ENCODE measurements at regions not wholly inside any gene's neighbourhood (a gene's known extent, or its start where the extent isn't known, plus 50 kb on each side); places are given as distances from the start of the nearest gene placed in this dataset.

DNA sequence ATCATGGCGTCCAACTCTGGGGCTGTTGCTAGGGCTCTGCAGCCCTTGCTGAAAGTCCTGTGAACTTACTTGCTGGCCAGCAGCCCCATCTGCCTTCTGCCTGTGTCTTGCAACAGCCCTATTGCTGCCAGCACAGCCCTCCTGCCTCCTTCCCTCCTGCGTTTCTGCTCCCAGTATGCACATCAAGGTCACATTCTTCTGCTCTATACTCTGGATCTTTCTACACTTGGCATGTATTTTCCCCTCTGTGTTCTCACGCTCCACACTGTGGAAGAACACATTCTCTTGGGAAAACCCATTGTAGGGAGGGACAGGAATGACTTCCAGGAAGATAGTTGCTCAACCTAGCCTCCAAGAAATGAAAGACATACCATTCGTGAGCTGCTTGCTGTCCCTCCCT is 80.9 kb upstream of the PHACTR2 start:
- Histone ChIP-seq H3K27ac (peak overlapping the region in 2 of 21 experiments; percentile 31 to 48), H3K4me3 (no peak overlapping the region)

GRCh38 chr6:143595251-143596036 is 82.3 kb upstream of the PHACTR2 start:
- peak overlapping the region in 6 of 21 experiments; percentile 4 to 49 (median 28) for H3K27ac ChIP-seq

GRCh38 chr6:143594647-143595046 is 83.1 kb upstream of the PHACTR2 start:
- no peak overlapping the region for H3K4me3 ChIP-seq
- peak overlapping the region in 7 of 21 experiments; percentile 4 to 64 (median 47) for H3K27ac ChIP-seq

More at GRCh38 chr6:143595251-143596036, 82.3 kb upstream of the PHACTR2 start:
- no peak overlapping the region for H3K4me3 ChIP-seq

DNA sequence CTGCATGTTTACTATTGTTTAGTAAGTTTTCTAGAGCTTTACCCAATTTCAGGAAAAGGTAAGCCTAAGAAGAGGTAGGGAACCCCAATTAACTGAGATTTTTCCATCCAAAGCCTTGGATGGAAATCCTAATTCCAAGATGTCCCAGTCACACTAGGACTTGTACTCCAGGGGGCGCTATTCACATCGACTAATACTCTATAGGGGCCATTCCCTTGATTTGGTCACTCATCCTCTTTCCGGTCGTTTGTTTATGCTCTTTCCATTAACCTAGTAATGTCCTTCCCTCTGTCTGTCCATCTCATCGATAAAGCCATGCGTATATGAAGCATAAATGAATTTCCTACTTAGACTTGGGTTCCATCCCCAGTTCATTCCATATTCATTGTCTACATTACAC is 80.8 kb upstream of the FUCA2 start:
- H3K4me3 ChIP-seq: no peak overlapping the region
- H3K27ac ChIP-seq: no peak overlapping the region

GRCh38 chr6:143591441-143591840 is 79.9 kb upstream of the FUCA2 start:
- H3K4me3 ChIP-seq: no peak overlapping the region
- no peak overlapping the region for H3K27ac ChIP-seq

DNA sequence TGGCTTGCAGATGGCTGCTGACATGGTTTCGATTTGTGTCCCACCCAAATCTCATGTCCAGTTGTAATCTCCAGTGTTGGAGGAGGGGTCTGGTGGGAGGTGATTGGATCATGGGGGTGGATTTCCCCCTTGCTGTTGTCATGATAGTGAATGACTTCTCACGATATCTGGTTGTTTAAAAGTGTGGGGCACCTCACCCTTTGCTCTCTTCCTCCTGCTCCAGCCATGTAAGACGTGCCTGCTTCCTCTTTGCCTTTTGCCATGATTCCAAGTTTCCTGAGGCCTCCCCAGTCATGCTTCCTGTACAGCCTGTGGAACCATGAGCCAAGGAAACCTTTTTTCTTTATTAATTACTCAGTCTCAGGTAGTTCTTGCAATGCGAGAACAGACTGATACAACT is 77.6 kb upstream of the FUCA2 start:
- Histone ChIP-seq H3K4me3 (no peak overlapping the region), H3K27ac (no peak overlapping the region)

- H3K27ac ChIP-seq: no peak overlapping the region
- H3K4me3 ChIP-seq: no peak overlapping the region
Observed at GRCh38 chr6:143586557-143586956, 75.0 kb upstream of the FUCA2 start.

- no peak overlapping the region for H3K4me3 ChIP-seq
Observed at GRCh38 chr6:143585716-143586115, 74.2 kb upstream of the FUCA2 start.

DNA sequence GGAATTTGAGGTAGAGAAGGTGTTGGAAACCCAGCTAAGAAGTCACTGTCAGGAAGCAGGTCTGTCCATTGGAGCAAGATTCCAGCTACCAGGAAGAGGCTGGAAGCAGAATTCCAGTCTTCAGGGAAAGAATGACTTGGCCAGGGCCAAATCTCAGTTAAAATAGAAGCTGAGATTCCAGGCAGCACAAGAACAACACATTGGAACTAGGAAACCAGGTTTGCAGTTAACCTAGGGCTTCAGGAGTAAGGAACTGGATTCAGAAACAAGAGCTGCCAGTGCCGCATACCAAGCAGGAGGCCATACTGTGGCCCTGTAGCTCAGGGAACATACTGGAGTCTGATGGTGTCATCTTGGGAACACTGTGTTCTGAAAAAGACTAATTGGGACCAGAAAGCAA is 73.7 kb upstream of the FUCA2 start:
- no peak overlapping the region for H3K4me3 ChIP-seq
- H3K27ac ChIP-seq: peak overlapping the region in 1 of 21 experiments; percentile 28

More at GRCh38 chr6:143585716-143586115, 74.2 kb upstream of the FUCA2 start:
- H3K27ac ChIP-seq: no peak overlapping the region

DNA sequence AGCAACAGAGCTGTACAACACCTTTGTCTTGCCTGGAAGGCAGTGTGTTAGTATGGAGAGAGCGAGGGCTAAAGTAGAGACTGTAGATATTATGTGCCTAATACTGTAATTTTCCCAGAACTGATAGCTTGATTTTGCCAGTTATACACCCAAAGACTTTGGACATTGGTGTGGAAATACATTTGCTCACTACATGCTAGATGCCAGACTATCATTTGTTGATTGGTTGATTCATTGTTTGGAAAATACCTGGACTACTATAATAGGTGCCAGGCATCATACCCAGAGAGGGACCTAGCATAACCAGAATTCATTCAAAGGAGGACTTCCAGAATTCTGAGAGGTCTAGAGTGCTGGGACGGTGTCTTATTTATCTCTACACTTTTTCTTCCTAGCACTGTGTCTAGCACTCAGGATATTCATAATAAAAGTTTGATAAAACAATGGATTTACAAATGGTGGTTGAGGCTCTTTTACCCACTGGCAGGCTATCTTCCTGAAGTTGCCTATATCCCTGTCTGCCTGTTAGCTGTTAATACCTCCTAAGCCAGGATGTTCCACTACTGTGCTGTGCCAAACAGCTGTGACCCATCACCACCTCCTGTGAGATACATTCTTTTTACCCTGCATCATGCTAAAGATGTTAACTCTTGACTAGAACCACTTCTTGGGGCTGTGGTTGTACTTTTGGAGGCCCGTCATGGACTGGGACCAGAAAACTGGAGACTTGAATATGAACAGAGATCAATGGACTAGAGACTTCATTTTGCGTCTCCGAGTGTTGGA is 72.2 kb upstream of the FUCA2 start:
- H3K27ac ChIP-seq: peak overlapping the region in 1 of 21 experiments; percentile 9
- no peak overlapping the region for H3K4me3 ChIP-seq

DNA sequence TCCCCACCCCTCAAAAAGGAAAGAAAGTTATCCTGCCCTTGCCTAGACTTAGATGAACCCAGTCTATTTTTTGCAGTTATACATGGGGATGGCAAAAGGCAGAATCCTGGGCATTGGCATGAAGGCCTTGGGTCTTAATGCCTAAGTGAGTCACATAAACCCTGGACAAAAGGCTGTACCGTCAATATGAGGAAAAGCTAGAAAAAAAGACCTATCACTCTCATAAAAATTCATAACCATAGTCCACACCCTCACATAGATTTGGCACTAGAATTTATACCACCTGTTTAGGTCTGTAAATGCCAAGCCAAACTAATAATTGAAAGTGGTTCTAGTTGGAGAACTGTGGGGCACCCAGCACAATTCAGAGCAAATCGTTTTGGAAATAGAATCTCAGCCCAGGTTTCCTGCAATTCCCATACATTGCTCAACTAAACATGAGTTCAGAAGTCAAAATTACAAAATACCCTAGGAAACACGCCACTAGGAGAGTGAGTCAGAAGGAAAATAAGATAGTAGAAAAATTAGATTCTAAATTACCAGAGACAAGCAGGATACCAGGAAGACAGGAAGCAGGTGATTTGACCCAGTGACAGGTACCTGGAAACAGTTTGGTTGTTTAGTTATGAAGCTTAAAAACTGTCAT is 70.4 kb upstream of the FUCA2 start:
- no peak overlapping the region for H3K4me3 ChIP-seq
- H3K27ac ChIP-seq: no peak overlapping the region

DNA sequence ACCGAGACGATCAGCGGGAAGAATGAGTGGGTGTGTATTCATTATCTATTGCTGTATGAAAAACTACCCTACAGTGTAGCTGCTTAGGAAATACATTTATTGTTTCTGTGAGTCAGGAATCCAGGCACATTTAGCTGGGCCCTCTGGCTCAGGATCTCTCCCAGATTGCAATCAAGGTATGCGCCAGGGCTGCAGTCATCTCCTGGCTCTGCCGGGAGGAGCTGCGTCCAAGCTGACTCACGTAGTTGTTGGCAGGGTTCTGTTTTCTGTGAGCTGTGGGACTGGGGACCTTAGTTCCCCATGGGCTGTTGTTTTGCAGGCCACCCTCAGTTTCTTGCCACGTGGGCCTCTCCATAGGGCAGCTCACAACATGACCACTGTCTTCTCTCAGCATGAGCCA is 68.2 kb upstream of the FUCA2 start:
- no peak overlapping the region for H3K27ac ChIP-seq

GRCh38 chr6:143578054-143578453 is 66.5 kb upstream of the FUCA2 start:
- Histone ChIP-seq H3K27ac (no peak overlapping the region), H3K4me3 (no peak overlapping the region)

More for the DNA sequence above, 68.2 kb upstream of the FUCA2 start:
- no peak overlapping the region for H3K4me3 ChIP-seq

DNA sequence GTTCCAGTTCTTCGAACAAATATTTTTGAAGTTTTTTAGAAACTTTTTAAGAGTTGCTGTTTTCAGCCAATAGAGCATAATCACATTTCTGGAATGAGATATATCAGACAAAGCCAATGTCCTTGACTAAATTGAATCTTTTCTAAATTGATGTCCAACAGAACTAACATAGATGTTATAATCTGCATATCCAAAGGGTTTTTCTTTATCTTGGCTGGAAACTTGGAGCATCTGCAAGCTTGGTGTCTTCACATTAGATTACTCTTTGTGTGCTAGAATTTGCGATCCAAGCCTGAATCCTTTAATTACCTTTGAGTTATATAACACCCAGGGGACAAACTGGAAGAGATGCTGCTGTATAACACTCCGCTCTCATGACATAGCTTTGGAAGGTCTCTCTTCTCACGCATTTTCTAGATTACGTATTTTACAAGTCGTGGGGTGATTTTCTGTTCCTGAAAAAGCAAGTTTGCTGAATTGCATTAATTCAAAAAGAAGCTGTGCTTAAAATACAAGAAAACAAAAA is 64.4 kb upstream of the FUCA2 start:
- H3K27ac ChIP-seq: peak overlapping the region in 6 of 21 experiments; percentile 3 to 75 (median 40)
- H3K4me3 ChIP-seq: no peak overlapping the region

DNA sequence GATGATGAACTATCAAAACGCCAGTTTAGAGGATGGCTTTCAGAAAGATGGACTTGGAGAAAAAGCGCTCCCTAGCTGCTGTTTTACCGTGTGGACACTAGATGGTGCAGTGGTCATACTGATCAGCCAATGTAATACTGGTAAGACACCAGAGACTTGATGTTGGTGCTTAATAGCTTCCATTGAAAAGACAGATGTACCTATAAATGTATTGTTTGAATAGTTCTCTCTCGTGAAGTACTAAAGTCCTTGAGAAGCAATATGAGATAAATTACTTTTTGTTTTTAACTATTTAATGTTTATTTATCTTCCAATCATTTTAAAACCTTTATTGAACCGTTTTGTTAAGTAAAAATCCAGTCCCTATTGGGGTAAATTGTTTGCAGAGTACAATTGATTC is 63.9 kb upstream of the FUCA2 start:
- Histone ChIP-seq H3K27ac (no peak overlapping the region), H3K4me3 (no peak overlapping the region)

GRCh38 chr6:143570147-143570853 is 58.8 kb upstream of the FUCA2 start:
- no peak overlapping the region for H3K27ac ChIP-seq
- no peak overlapping the region for H3K4me3 ChIP-seq

- Histone ChIP-seq H3K27ac (peak overlapping the region in 3 of 21 experiments; percentile 32 to 46 (median 34)), H3K4me3 (no peak overlapping the region)
Observed at GRCh38 chr6:143569040-143569439, 57.5 kb upstream of the FUCA2 start.

GRCh38 chr6:143564484-143565017 is 53.0 kb upstream of the FUCA2 start:
- Histone ChIP-seq H3K27ac (no peak overlapping the region), H3K4me3 (no peak overlapping the region)

- Histone ChIP-seq H3K27ac (no peak overlapping the region), H3K4me3 (no peak overlapping the region)
Observed at GRCh38 chr6:143562143-143562542, 50.6 kb upstream of the FUCA2 start.

Data from skin epidermis (tissue), 12 donors.